B cell (primary cell): ENCODE measurements at regions not wholly inside any gene's neighbourhood (a gene's known extent, or its start where the extent isn't known, plus 50 kb on each side); places are given as distances from the start of the nearest gene placed in this dataset.

ENCODE experiments used
- ATAC-seq: fragments of 200-7000 bp; cut with Tn5 transposase; one replicate; pipeline ENCODE4 v1.10.0; 2021; ENCODE audit warnings: low read depth, mild to moderate bottlenecking, moderate number of reproducible peaks, moderate library complexity
- CTCF ChIA-PET: fragments of 350-600 bp; sonication (Branson Sonifier 250); formaldehyde crosslinking; loops from one replicate; lab custom pipeline; 2021; ENCODE audit warnings: antibody characterized with exemption, inconsistent platforms; lab: Charles Lee
- POLR2A ChIA-PET: fragments of 350-600 bp; sonication (Branson Sonifier 250); formaldehyde crosslinking; loops from one replicate; lab custom pipeline; 2021; ENCODE audit warnings: antibody characterized with exemption; lab: Charles Lee
- DNase-seq: peaks from one replicate; pipeline ENCODE4 v3.0.0; 2013
- H2AFZ ChIP-seq: 2 replicates; pipeline ENCODE4 v1.6.1; 2012; ENCODE audit warnings: mild to moderate bottlenecking, low read depth, low read length; ENCODE audit not compliant: insufficient read depth, poor library complexity, severe bottlenecking
- H3K27ac ChIP-seq, 2 donors: 1 replicate in 1 of 2; 2 replicates in 1 of 2; pipeline ENCODE4 v1.5.1; 2012 to 2013; ENCODE audit warnings: low read length in 2 of 2, mild to moderate bottlenecking in 2 of 2, moderate library complexity in 1 of 2
- H3K27me3 ChIP-seq, 4 experiments: fragments of 200-600 bp in 1 of 4; sonication (generic) in 1 of 4; replicated peaks in 1 of 4; 1 replicate in 2 of 4; 2 replicates in 2 of 4; pipeline versions ENCODE4 v1.6.1 to v1.7.0; 2013 to 2016; ENCODE audit warnings: low read length in 3 of 4, mild to moderate bottlenecking in 2 of 4, mixed read lengths in 1 of 4, moderate library complexity in 1 of 4; ENCODE audit not compliant: insufficient read depth in 4 of 4, control insufficient read depth in 3 of 4; ENCODE audit errors: control extremely low read depth in 1 of 4
- H3K36me3 ChIP-seq, 2 experiments: replicated peaks in 1 of 2; 1 replicate in 1 of 2; 2 replicates in 1 of 2; pipeline versions ENCODE4 v1.6.1 to v1.7.1; 2013; ENCODE audit warnings: low read length in 1 of 2; ENCODE audit not compliant: insufficient read depth in 2 of 2, control insufficient read depth in 1 of 2; ENCODE audit errors: control extremely low read depth in 1 of 2, extremely low read depth in 1 of 2
- H3K4me1 ChIP-seq, 2 donors: fragments of 200-600 bp in 1 of 2; sonication (generic) in 1 of 2; 1 replicate in 1 of 2; 2 replicates in 1 of 2; pipeline versions ENCODE4 v1.5.1 to v1.6.1; 2013 to 2017; ENCODE audit warnings: low read length in 2 of 2; ENCODE audit not compliant: control insufficient read depth in 2 of 2, insufficient read depth in 2 of 2
- H3K4me2 ChIP-seq: replicated peaks from 2 replicates; pipeline ENCODE3; 2012; ENCODE audit warnings: mild to moderate bottlenecking, low read depth, low read length; ENCODE audit not compliant: poor library complexity, severe bottlenecking
- H3K4me3 ChIP-seq, 5 experiments: fragments of 200-600 bp in 1 of 5; sonication (generic) in 1 of 5; 1 replicate in 3 of 5; 2 replicates in 2 of 5; pipeline versions ENCODE4 v1.5.1 to v1.7.0; 2011 to 2016; ENCODE audit warnings: low read length in 4 of 5, mild to moderate bottlenecking in 4 of 5, low read depth in 2 of 5, control low read depth in 1 of 5, moderate library complexity in 1 of 5; ENCODE audit not compliant: insufficient read depth in 1 of 5; ENCODE audit errors: control extremely low read depth in 1 of 5, extremely low read depth in 1 of 5
- H3K79me2 ChIP-seq: fragments of 200-600 bp; sonication (generic); one replicate; pipeline ENCODE4 v1.6.0; 2016; ENCODE audit warnings: low read length; ENCODE audit not compliant: control insufficient read depth, insufficient read depth
- H3K9ac ChIP-seq: fragments of 200-600 bp; sonication (generic); 2 replicates; pipeline ENCODE4 v1.6.1; 2017; ENCODE audit warnings: mild to moderate bottlenecking, low read length, moderate library complexity
- H3K9me3 ChIP-seq, 3 donors: one replicate each; pipeline versions ENCODE4 v1.6.1 to v1.7.1; 2013; ENCODE audit warnings: low read length in 2 of 3; ENCODE audit not compliant: control insufficient read depth in 2 of 3, insufficient read depth in 1 of 3; ENCODE audit errors: control extremely low read depth in 1 of 3
- H4K20me1 ChIP-seq: 2 replicates; pipeline ENCODE4 v1.6.0; 2012; ENCODE audit warnings: mild to moderate bottlenecking, low read length; ENCODE audit not compliant: insufficient read depth, control insufficient read depth, poor library complexity, severe bottlenecking
- H3K27ac Mint-ChIP-seq: one replicate; pipeline ENCODE4 v1.8.0; 2021; ENCODE audit warnings: mixed read lengths
- H3K27me3 Mint-ChIP-seq: one replicate; pipeline ENCODE4 v1.8.0; 2021; ENCODE audit warnings: mixed read lengths
- H3K4me1 Mint-ChIP-seq: one replicate; pipeline ENCODE4 v1.8.0; 2021; ENCODE audit warnings: mixed read lengths
- H3K4me3 Mint-ChIP-seq: one replicate; pipeline ENCODE4 v1.8.0; 2021; ENCODE audit warnings: mixed read lengths
- H3K9me3 Mint-ChIP-seq: one replicate; pipeline ENCODE4 v1.8.0; 2022; ENCODE audit warnings: mixed read lengths; ENCODE audit not compliant: insufficient read depth
- CTCF ChIP-seq: fragments of 200-600 bp; IDR thresholded peaks from one replicate; pipeline ENCODE4 v1.8.0; 2022; ENCODE audit warnings: antibody characterized with exemption, mild to moderate bottlenecking
- EZH2 ChIP-seq: IDR thresholded peaks from 2 replicates; pipeline ENCODE4 v1.6.1; 2012; ENCODE audit warnings: borderline replicate concordance, low read depth, mild to moderate bottlenecking, moderate library complexity, low read length; ENCODE audit not compliant: insufficient read depth, poor library complexity, severe bottlenecking
- WGBS: methylation state at CpG from one replicate; pipeline ENCODE4 v1.1.5; 2013; ENCODE audit warnings: missing lambda C conversion rate; ENCODE audit not compliant: insufficient coverage; 5-methylcytosine and 5-hydroxymethylcytosine counted together
- intact Hi-C: fragments of 100-400 bp; cut with micrococcal nuclease; formaldehyde crosslinking; loops from one replicate; pipeline ENCODE4 v1.10.0; 2022

DNA sequence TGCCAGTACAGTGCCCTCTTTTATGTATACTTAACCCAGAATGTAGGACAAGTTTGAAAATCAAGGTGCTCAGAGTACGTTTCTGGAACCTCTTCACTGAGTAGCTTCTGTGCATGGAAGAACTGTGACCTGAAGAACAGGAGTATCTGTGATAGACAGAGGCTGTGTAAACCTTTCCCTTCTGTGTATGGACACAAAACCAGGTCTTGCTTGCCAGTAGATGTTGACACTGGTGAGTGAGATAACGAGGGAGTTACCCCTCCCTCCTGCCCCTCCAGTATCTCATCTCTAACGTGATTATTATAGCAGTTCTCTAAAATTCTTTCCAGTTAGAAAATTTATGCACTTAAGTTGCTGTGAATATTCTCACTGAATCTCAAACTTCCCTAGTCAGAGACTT, 170.8 kb downstream of the RPL10L start:
- Mint-ChIP-seq H3K27me3 (no peaks in the 10 kb centered on the region), H3K4me1 (no peaks in the 10 kb centered on the region), H3K9me3 (peaks cover 10% of the 10 kb centered on the region), H3K4me3 (no peak overlapping the region), H3K27ac (no peak overlapping the region)
- Histone ChIP-seq H3K4me2 (no peak overlapping the region), H3K27ac (no peak overlapping the region), H3K27me3 (no peaks in the 10 kb centered on the region), H3K9ac (no peak overlapping the region), H4K20me1 (no peaks in the 10 kb centered on the region), H3K9me3 (peaks cover 0 to 1% (median 0%) of the 10 kb centered on the region in 3 donors), H2AFZ (no peak overlapping the region), H3K4me3 (no peak overlapping the region), H3K36me3 (no peaks in the 10 kb centered on the region), H3K4me1 (no peaks in the 10 kb centered on the region), H3K79me2 (no peaks in the 10 kb centered on the region)
- TF ChIP-seq EZH2 (no peak), CTCF (no peak)
- ATAC-seq (no peak), DNase-seq (no peak)
- WGBS = 0% methylated on average over 1 of the region's 3 CpGs
- intact Hi-C loops = no loop called here
- CTCF ChIA-PET = no interaction called here
- POLR2A ChIA-PET = no interaction called here

DNA sequence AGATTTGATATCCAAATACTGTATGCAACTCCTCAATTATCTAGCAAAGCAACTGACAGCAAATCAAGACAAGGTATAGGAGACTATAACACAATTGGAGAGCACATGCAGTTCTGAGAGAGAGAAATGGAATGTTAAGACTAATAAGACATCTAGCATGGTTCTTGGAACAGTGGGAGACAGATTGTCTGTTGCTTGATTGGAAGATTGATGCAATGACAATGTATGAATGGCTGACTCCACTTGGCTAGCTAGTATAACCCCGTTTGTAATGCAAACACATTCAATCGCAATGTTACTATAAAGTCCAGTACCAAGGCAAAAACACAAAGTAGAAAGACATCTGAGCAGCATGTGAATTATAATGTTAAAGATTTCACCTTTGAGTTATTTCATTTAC, 179.3 kb downstream of the RPL10L start:
- CTCF ChIA-PET = no interaction called here
- Histone ChIP-seq H2AFZ (no peak overlapping the region), H3K27ac (no peak overlapping the region), H3K27me3 (no peaks in the 10 kb centered on the region), H3K9ac (no peak overlapping the region), H3K4me2 (no peak overlapping the region), H3K79me2 (no peaks in the 10 kb centered on the region), H3K9me3 (no peaks in the 10 kb centered on the region), H4K20me1 (no peaks in the 10 kb centered on the region), H3K4me1 (no peaks in the 10 kb centered on the region), H3K36me3 (no peaks in the 10 kb centered on the region), H3K4me3 (no peak overlapping the region)
- DNase-seq = no peak
- no peak for TF ChIP-seq EZH2
- H3K4me1 Mint-ChIP-seq = no peaks in the 10 kb centered on the region
- POLR2A ChIA-PET = no interaction called here
- peaks cover 6% of the 10 kb centered on the region for H3K9me3 Mint-ChIP-seq
- WGBS = no CpG with 5 or more reads among the region's 2 CpGs
- H3K27me3 Mint-ChIP-seq = no peaks in the 10 kb centered on the region
- H3K27ac Mint-ChIP-seq = no peak overlapping the region
- ATAC-seq = no peak
- no peak overlapping the region for H3K4me3 Mint-ChIP-seq
- intact Hi-C loops = no loop called here
